PC-9 (cell line): ENCODE measurements at regions not wholly inside any gene's neighbourhood (a gene's known extent, or its start where the extent isn't known, plus 50 kb on each side); places are given as distances from the start of the nearest gene placed in this dataset.
A peak's percentile ranks its signal among the peaks of the same experiment; 100 is the strongest.

ENCODE experiments used
- BruUV-seq: library from RNA; stranded (reverse); fragments of 400-500 nt; replicated peaks from 2 replicates; lab custom pipeline; 2021; lab: Mats Ljungman, UMichigan
- CTCF ChIA-PET: fragments of 300-600 bp; sonication (Branson Sonifier 250); formaldehyde crosslinking; loops from one replicate; lab custom pipeline; 2022; ENCODE audit warnings: antibody characterized with exemption; lab: Charles Lee
- POLR2A ChIA-PET: fragments of 300-600 bp; sonication (Branson Sonifier 250); formaldehyde crosslinking; loops from one replicate; lab custom pipeline; 2022; ENCODE audit warnings: antibody characterized with exemption; ENCODE audit not compliant: unreplicated experiment; lab: Charles Lee
- DNase-seq, 2 experiments: peaks; one replicate each; pipeline versions ENCODE4 v3.0.0 to v3.0.0-alpha.2; 2015 to 2022; ENCODE audit warnings: mixed read lengths in 1 of 2
- H2AFZ ChIP-seq: fragments of 200-600 bp; sonication (generic); 2 replicates; pipeline ENCODE4 v1.8.1; 2017; ENCODE audit warnings: antibody characterized with exemption
- H3F3A ChIP-seq: fragments of 200-600 bp; sonication (generic); 2 replicates; pipeline ENCODE4 v1.8.1; 2017; ENCODE audit warnings: antibody characterized with exemption, mild to moderate bottlenecking, low read depth; ENCODE audit not compliant: insufficient read depth
- H3K27ac ChIP-seq: fragments of 200-600 bp; sonication (generic); 2 replicates; pipeline ENCODE4 v1.6.1; 2016; ENCODE audit warnings: mixed run types
- H3K27me3 ChIP-seq: fragments of 200-600 bp; sonication (generic); 2 replicates; pipeline ENCODE4 v1.6.1; 2016; ENCODE audit warnings: low read depth, mixed run types; ENCODE audit not compliant: insufficient read depth
- H3K36me3 ChIP-seq: fragments of 200-600 bp; sonication (generic); 2 replicates; pipeline ENCODE4 v1.6.1; 2016; ENCODE audit warnings: low read depth, mixed run types
- H3K4me1 ChIP-seq: fragments of 200-600 bp; sonication (generic); replicated peaks from 2 replicates; pipeline ENCODE4 v1.6.1; 2016; ENCODE audit warnings: mixed run types; ENCODE audit not compliant: insufficient read depth
- H3K4me2 ChIP-seq: fragments of 200-600 bp; sonication (generic); 2 replicates; pipeline ENCODE4 v1.6.1; 2017; ENCODE audit warnings: mixed run types
- H3K4me3 ChIP-seq: fragments of 200-600 bp; sonication (generic); 2 replicates; pipeline ENCODE4 v1.6.1; 2016; ENCODE audit warnings: mixed run types
- H3K79me2 ChIP-seq: fragments of 200-600 bp; sonication (generic); 2 replicates; pipeline ENCODE4 v1.6.1; 2017; ENCODE audit warnings: low read depth, mixed run types
- H3K9me2 ChIP-seq: fragments of 200-600 bp; sonication (generic); 2 replicates; pipeline ENCODE4 v1.8.1; 2017; ENCODE audit warnings: mild to moderate bottlenecking; ENCODE audit not compliant: insufficient read depth
- H3K9me3 ChIP-seq: fragments of 200-600 bp; sonication (generic); 2 replicates; pipeline ENCODE4 v1.8.1; 2016; ENCODE audit warnings: low read depth; ENCODE audit not compliant: insufficient read depth
- H4K20me1 ChIP-seq: fragments of 200-600 bp; sonication (generic); 2 replicates; pipeline ENCODE4 v1.8.1; 2017; ENCODE audit not compliant: insufficient read depth
- CTCF ChIP-seq: fragments of 200-600 bp; sonication (generic); conservative IDR thresholded peaks from 2 replicates; pipeline ENCODE4 v1.6.1; 2017; ENCODE audit warnings: mixed run types, antibody characterized with exemption, mild to moderate bottlenecking, moderate library complexity
- EZH2 ChIP-seq: fragments of 200-600 bp; sonication (generic); IDR thresholded peaks from 2 replicates; pipeline ENCODE4 v1.8.0; 2017; ENCODE audit warnings: antibody characterized with exemption, low read depth
- intact Hi-C: fragments of 100-400 bp; cut with micrococcal nuclease; formaldehyde crosslinking; loops from one replicate; pipeline ENCODE4 v1.10.0; 2022; ENCODE audit not compliant: unreplicated experiment

GRCh38 chr4:174170091-174170490 lies 113.4 kb downstream of the FBXO8 start:
- no peaks in the 10 kb centered on the region for H3K4me1 ChIP-seq
- H3K4me3 ChIP-seq: no peak overlapping the region
- H3K9me2 ChIP-seq: no peaks in the 10 kb centered on the region
- intact Hi-C loops: no loop called here
- no peaks in the 10 kb centered on the region for H3K9me3 ChIP-seq
- no peak overlapping the region for H3K4me2 ChIP-seq
- no TSS peak for BruUV-seq
- no peak for DNase-seq
- H3K36me3 ChIP-seq: no peaks in the 10 kb centered on the region
- CTCF ChIA-PET: no interaction called here
- H3K79me2 ChIP-seq: no peaks in the 10 kb centered on the region
- H3K27me3 ChIP-seq: no peaks in the 10 kb centered on the region
- TF ChIP-seq CTCF: no peak
- no peak for TF ChIP-seq EZH2
- POLR2A ChIA-PET: no interaction called here
- H2AFZ ChIP-seq: no peak overlapping the region
- no peaks in the 10 kb centered on the region for H3F3A ChIP-seq
- no peaks in the 10 kb centered on the region for H4K20me1 ChIP-seq
- no peak overlapping the region for H3K27ac ChIP-seq

- BruUV-seq: no TSS peak
- Histone ChIP-seq H3K36me3 (no peaks in the 10 kb centered on the region), H3K9me3 (no peaks in the 10 kb centered on the region; the same call in 1 of the 2 replicates), H2AFZ (no peak overlapping the region), H3K27ac (no peak overlapping the region), H4K20me1 (no peaks in the 10 kb centered on the region), H3K4me1 (no peaks in the 10 kb centered on the region), H3K9me2 (no peaks in the 10 kb centered on the region), H3F3A (no peaks in the 10 kb centered on the region), H3K79me2 (no peaks in the 10 kb centered on the region), H3K4me3 (no peak overlapping the region), H3K4me2 (no peak overlapping the region), H3K27me3 (no peaks in the 10 kb centered on the region)
- ChIA-PET CTCF (no interaction called here), POLR2A (no interaction called here)
- TF ChIP-seq CTCF: no peak
- TF ChIP-seq EZH2: no peak
- intact Hi-C loops: loop anchor here (10.0 kb wide), 2 partner anchors 652 to 732 kb away; no protein-coding TSS in a partner anchor
- no peak for DNase-seq
Measured at GRCh38 chr4:174157106-174157607, 126.3 kb downstream of the FBXO8 start.

GRCh38 chr4:174156239-174156826 lies 127.1 kb downstream of the FBXO8 start:
- Histone ChIP-seq H3K4me2 (no peak overlapping the region), H3K9me2 (no peaks in the 10 kb centered on the region), H3F3A (no peaks in the 10 kb centered on the region), H3K27ac (no peak overlapping the region), H2AFZ (no peak overlapping the region), H3K79me2 (no peaks in the 10 kb centered on the region), H3K27me3 (no peaks in the 10 kb centered on the region), H3K9me3 (no peaks in the 10 kb centered on the region; the same call in 1 of the 2 replicates), H3K4me1 (no peaks in the 10 kb centered on the region), H4K20me1 (no peaks in the 10 kb centered on the region), H3K4me3 (no peak overlapping the region), H3K36me3 (no peaks in the 10 kb centered on the region)
- TF ChIP-seq EZH2 (no peak), CTCF (peak; percentile 66)
- no TSS peak for BruUV-seq
- DNase-seq: no peak
- intact Hi-C loops: loop anchor here (10.0 kb wide), 2 partner anchors 652 to 732 kb away; no protein-coding TSS in a partner anchor
- CTCF ChIA-PET: no interaction called here
- POLR2A ChIA-PET: no interaction called here
